Caco-2 (cell line): ENCODE measurements at regions not wholly inside any gene's neighbourhood (a gene's known extent, or its start where the extent isn't known, plus 50 kb on each side); places are given as distances from the start of the nearest gene placed in this dataset.
A peak's percentile ranks its signal among the peaks of the same experiment; 100 is the strongest.

Experiments used
- BruUV-seq: library from RNA; stranded (reverse); fragments of 400-500 nt; replicated peaks from 2 replicates; lab custom pipeline; 2021; lab: Mats Ljungman, UMichigan
- CTCF ChIA-PET: fragments of 300-600 bp; sonication (Branson Sonifier 250); formaldehyde crosslinking; loops from one replicate; lab custom pipeline; 2022; ENCODE audit warnings: antibody characterized with exemption; lab: Charles Lee
- POLR2A ChIA-PET: fragments of 300-600 bp; sonication (Branson Sonifier 250); formaldehyde crosslinking; loops from one replicate; lab custom pipeline; 2022; ENCODE audit warnings: antibody characterized with exemption; lab: Charles Lee
- DNase-seq, 2 experiments: peaks; one replicate each; pipeline versions ENCODE4 v3.0.0 to v3.0.0-alpha.2; 2020 to 2022
- H3K27me3 ChIP-seq: replicated peaks from 2 replicates; pipeline ENCODE4 v1.6.0; 2011; ENCODE audit warnings: low read length; ENCODE audit not compliant: control insufficient read depth, insufficient read depth
- H3K36me3 ChIP-seq: 2 replicates; pipeline ENCODE4 v1.5.1; 2011; ENCODE audit warnings: low read length; ENCODE audit not compliant: control insufficient read depth, insufficient read depth
- H3K4me1 ChIP-seq: fragments of 250-450 bp; sonication (Bioruptor Pico); 2 replicates; pipeline ENCODE4 v1.5.1; 2020; ENCODE audit warnings: mild to moderate bottlenecking
- H3K4me3 ChIP-seq: 2 replicates; pipeline ENCODE4 v1.5.1; 2011; ENCODE audit warnings: low read depth, mild to moderate bottlenecking, control low read depth, low read length
- H3K9me3 ChIP-seq: fragments of 250-450 bp; sonication (Bioruptor Pico); 2 replicates; pipeline ENCODE4 v1.5.1; 2020; ENCODE audit warnings: mild to moderate bottlenecking, moderate library complexity
- H3K27ac Mint-ChIP-seq: one replicate; pipeline ENCODE4 v1.8.0; 2022; ENCODE audit warnings: mixed read lengths; ENCODE audit not compliant: unreplicated experiment
- H3K27me3 Mint-ChIP-seq: one replicate; pipeline ENCODE4 v1.8.0; 2022; ENCODE audit warnings: mixed read lengths; ENCODE audit not compliant: insufficient read depth, unreplicated experiment
- H3K36me3 Mint-ChIP-seq: one replicate; pipeline ENCODE4 v1.8.0; 2022; ENCODE audit warnings: mild to moderate bottlenecking, mixed read lengths; ENCODE audit not compliant: insufficient read depth, unreplicated experiment
- H3K4me1 Mint-ChIP-seq: one replicate; pipeline ENCODE4 v1.8.0; 2022; ENCODE audit warnings: low read depth, mixed read lengths; ENCODE audit not compliant: unreplicated experiment
- H3K4me3 Mint-ChIP-seq: one replicate; pipeline ENCODE4 v1.8.0; 2022; ENCODE audit warnings: mild to moderate bottlenecking, moderate library complexity, mixed read lengths; ENCODE audit not compliant: unreplicated experiment
- H3K9me3 Mint-ChIP-seq: one replicate; pipeline ENCODE4 v1.8.0; 2022; ENCODE audit warnings: mixed read lengths; ENCODE audit not compliant: unreplicated experiment
- intact Hi-C: fragments of 100-400 bp; cut with micrococcal nuclease; formaldehyde crosslinking; loops from one replicate; pipeline ENCODE4 v1.10.0; 2022; ENCODE audit not compliant: unreplicated experiment
- TF ChIP-seq, protein P1 (sequence below), 2 experiments: fragments of 200-600 bp in 1 of 2; IDR thresholded peaks; 1 replicate in 1 of 2; 2 replicates in 1 of 2; pipeline versions ENCODE4 v1.5.1 to v1.8.0; 2011 to 2022; ENCODE audit warnings: antibody characterized with exemption in 1 of 2, control low read depth in 1 of 2, inconsistent platforms in 1 of 2, low read depth in 1 of 2, low read length in 1 of 2, mild to moderate bottlenecking in 1 of 2, moderate library complexity in 1 of 2; ENCODE audit not compliant: insufficient read depth in 1 of 2, severe bottlenecking in 1 of 2, unreplicated experiment in 1 of 2

- Mint-ChIP-seq H3K36me3 (no peaks in the 10 kb centered on the region), H3K4me1 (no peaks in the 10 kb centered on the region), H3K27ac (no peak overlapping the region), H3K27me3 (peaks cover 3% of the 10 kb centered on the region), H3K9me3 (no peaks in the 10 kb centered on the region), H3K4me3 (no peak overlapping the region)
- no TSS peak for BruUV-seq
- ChIA-PET CTCF (interaction anchor here (0.6 to 1.0 kb wide), 2 partner anchors 246 to 373 kb away, joined by 3 to 4 read pairs; no protein-coding TSS in a partner anchor), POLR2A (no interaction called here)
- H3K4me1 ChIP-seq, result no peaks in the 10 kb centered on the region
- H3K9me3 ChIP-seq, result no peaks in the 10 kb centered on the region
- no peak for DNase-seq
- peaks cover 1% of the 10 kb centered on the region; the same call in 1 of the 2 replicates for H3K27me3 ChIP-seq
- intact Hi-C loops, result no loop called here
- no peaks in the 10 kb centered on the region for H3K36me3 ChIP-seq
- H3K4me3 ChIP-seq, result no peak overlapping the region
- TF ChIP-seq, protein P1, sequence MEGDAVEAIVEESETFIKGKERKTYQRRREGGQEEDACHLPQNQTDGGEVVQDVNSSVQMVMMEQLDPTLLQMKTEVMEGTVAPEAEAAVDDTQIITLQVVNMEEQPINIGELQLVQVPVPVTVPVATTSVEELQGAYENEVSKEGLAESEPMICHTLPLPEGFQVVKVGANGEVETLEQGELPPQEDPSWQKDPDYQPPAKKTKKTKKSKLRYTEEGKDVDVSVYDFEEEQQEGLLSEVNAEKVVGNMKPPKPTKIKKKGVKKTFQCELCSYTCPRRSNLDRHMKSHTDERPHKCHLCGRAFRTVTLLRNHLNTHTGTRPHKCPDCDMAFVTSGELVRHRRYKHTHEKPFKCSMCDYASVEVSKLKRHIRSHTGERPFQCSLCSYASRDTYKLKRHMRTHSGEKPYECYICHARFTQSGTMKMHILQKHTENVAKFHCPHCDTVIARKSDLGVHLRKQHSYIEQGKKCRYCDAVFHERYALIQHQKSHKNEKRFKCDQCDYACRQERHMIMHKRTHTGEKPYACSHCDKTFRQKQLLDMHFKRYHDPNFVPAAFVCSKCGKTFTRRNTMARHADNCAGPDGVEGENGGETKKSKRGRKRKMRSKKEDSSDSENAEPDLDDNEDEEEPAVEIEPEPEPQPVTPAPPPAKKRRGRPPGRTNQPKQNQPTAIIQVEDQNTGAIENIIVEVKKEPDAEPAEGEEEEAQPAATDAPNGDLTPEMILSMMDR (IDR thresholded peaks at IDR 0.05; ENCODE audit: insufficient read depth in 1 of 2, low read depth in 1 of 2, low read length in 1 of 2, severe bottlenecking in 1 of 2, unreplicated experiment in 1 of 2), result no peak
Measured at GRCh38 chr7:24341691-24342413, 57.9 kb downstream of the NPY start.

DNA sequence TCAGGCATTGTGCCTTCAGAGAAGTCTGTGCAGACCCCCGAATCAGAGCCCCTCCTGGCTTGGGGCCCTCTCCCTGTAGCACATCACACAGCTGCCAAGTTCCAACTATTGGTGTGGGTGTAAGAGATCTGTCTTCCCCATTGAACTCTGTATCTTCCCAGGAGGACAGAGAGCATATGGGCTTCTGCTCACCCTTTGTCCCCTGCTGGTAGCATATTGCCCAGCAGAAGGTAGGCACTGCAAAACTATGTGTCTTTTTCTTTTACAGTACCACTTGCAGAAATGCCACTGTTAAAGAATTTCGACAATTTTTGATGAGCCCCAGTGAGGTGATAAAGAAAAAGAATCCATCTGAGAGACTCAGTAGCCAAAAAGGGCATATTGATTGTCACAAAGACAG lies 59.6 kb downstream of the NPY start:
- CTCF ChIA-PET, result no interaction called here
- DNase-seq, result no peak
- no peak overlapping the region for H3K4me3 ChIP-seq
- H3K4me1 ChIP-seq, result no peaks in the 10 kb centered on the region
- POLR2A ChIA-PET, result no interaction called here
- H3K4me1 Mint-ChIP-seq, result no peaks in the 10 kb centered on the region
- H3K4me3 Mint-ChIP-seq, result no peak overlapping the region
- H3K27me3 ChIP-seq, result peaks cover 1% of the 10 kb centered on the region; the same call in 1 of the 2 replicates
- intact Hi-C loops, result no loop called here
- BruUV-seq, result no TSS peak
- H3K36me3 ChIP-seq, result no peaks in the 10 kb centered on the region
- no peak overlapping the region for H3K27ac Mint-ChIP-seq
- no peaks in the 10 kb centered on the region for H3K9me3 ChIP-seq
- H3K36me3 Mint-ChIP-seq, result no peaks in the 10 kb centered on the region
- TF ChIP-seq, protein P1 (IDR thresholded peaks at IDR 0.05; ENCODE audit: insufficient read depth in 1 of 2, low read depth in 1 of 2, low read length in 1 of 2, severe bottlenecking in 1 of 2, unreplicated experiment in 1 of 2), result peak in 1 of 2 experiments; percentile 2
- no peaks in the 10 kb centered on the region for H3K9me3 Mint-ChIP-seq
- no peaks in the 10 kb centered on the region for H3K27me3 Mint-ChIP-seq

DNA sequence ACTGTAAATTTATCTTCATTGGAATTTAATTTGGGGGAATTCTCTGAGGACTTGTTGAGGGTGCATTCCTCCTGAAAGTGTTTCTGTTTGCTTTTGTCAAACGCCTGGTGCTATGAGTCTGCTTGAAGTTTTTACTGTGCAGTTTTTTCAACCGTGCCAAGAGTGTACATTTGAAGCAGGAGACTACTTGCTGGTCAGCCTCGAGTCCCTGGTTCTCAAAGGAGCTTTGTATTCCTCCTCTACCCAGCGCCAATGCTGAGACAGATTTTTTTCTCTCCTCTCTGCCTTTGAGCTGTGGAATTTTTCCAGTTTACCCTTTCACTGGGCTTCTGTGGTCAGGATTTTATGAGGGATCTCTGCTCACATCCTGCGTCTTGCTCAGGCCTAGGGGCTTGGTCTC lies 62.1 kb downstream of the NPY start:
- Histone ChIP-seq H3K27me3 (no peaks in the 10 kb centered on the region), H3K9me3 (no peaks in the 10 kb centered on the region), H3K36me3 (no peaks in the 10 kb centered on the region), H3K4me3 (no peak overlapping the region), H3K4me1 (no peaks in the 10 kb centered on the region)
- DNase-seq, result no peak
- H3K4me3 Mint-ChIP-seq, result no peak overlapping the region
- no peaks in the 10 kb centered on the region for H3K4me1 Mint-ChIP-seq
- TF ChIP-seq, protein P1 (IDR thresholded peaks at IDR 0.05; ENCODE audit: insufficient read depth in 1 of 2, low read depth in 1 of 2, low read length in 1 of 2, severe bottlenecking in 1 of 2, unreplicated experiment in 1 of 2), result no peak
- BruUV-seq, result no TSS peak
- POLR2A ChIA-PET, result interaction anchor here (0.7 kb wide), 1 partner anchor 10 kb away, joined by 3 read pairs; no protein-coding TSS in a partner anchor
- H3K9me3 Mint-ChIP-seq, result no peaks in the 10 kb centered on the region
- no peaks in the 10 kb centered on the region for H3K27me3 Mint-ChIP-seq
- no peaks in the 10 kb centered on the region for H3K36me3 Mint-ChIP-seq
- intact Hi-C loops, result no loop called here
- CTCF ChIA-PET, result no interaction called here
- no peak overlapping the region for H3K27ac Mint-ChIP-seq
